ENCODE measurements at regions not wholly inside any gene's neighbourhood (a gene's known extent, or its start where the extent isn't known, plus 50 kb on each side); places are given as distances from the start of the nearest gene placed in this dataset.
"Not testable (repeated sequence)": the region's sequence is repeated elsewhere in the genome, so short reads cannot be mapped to it uniquely, and the experiment has no call there.

- H3K27ac ChIP-seq = no peak overlapping the region
- no peaks in the 10 kb centered on the region for H3K9me3 ChIP-seq (replicated peaks in 1 of 3)
- H3K4me1 ChIP-seq (replicated peaks in 1 of 2) = no peaks in the 10 kb centered on the region
- no peak overlapping the region for H3K4me3 ChIP-seq
- 44 to 68% (median 62%) methylated on average over 3 of the region's 3 CpGs for WGBS, 4 donors
- intact Hi-C loops (cut with DNase I) = no loop called here
- no peaks in the 10 kb centered on the region for H3K36me3 ChIP-seq (replicated peaks in 1 of 2)
- TF ChIP-seq CTCF (IDR thresholded peaks at IDR 0.05) = no peak
- TF ChIP-seq POLR2A (IDR thresholded peaks at IDR 0.05) = no peak
- no peaks in the 10 kb centered on the region for H3K27me3 ChIP-seq
- DNase-seq = no peak
These were observed 113.9 kb upstream of the PELI2 start for GRCh38 chr14:56004323-56004722.

- Histone ChIP-seq H3K27me3 (no peaks in the 10 kb centered on the region), H3K27ac (peak overlapping the region in 1 of 5 donors; percentile 28), H3K36me3 (replicated peaks in 1 of 2) (no peaks in the 10 kb centered on the region), H3K9me3 (replicated peaks in 1 of 3) (no peaks in the 10 kb centered on the region), H3K4me1 (replicated peaks in 1 of 2) (no peaks in the 10 kb centered on the region), H3K4me3 (no peak overlapping the region)
- intact Hi-C loops (cut with DNase I) = no loop called here
- WGBS, 4 donors = 46 to 56% (median 51%) methylated on average over 14 of the region's 14 CpGs
- TF ChIP-seq CTCF (IDR thresholded peaks at IDR 0.05) (no peak), POLR2A (IDR thresholded peaks at IDR 0.05) (no peak)
- DNase-seq = peak in 1 of 7 donors; percentile 17
These were observed 113.4 kb upstream of the PELI2 start for GRCh38 chr14:56004786-56005185.

- no peaks in the 10 kb centered on the region for H3K9me3 ChIP-seq (replicated peaks in 1 of 3)
- H3K27me3 ChIP-seq = no peaks in the 10 kb centered on the region
- no peak for DNase-seq
- no peak for TF ChIP-seq POLR2A (IDR thresholded peaks at IDR 0.05)
- no peak for TF ChIP-seq CTCF (IDR thresholded peaks at IDR 0.05)
- H3K36me3 ChIP-seq (replicated peaks in 1 of 2) = no peaks in the 10 kb centered on the region
- H3K27ac ChIP-seq = peak overlapping the region in 1 of 5 donors; percentile 28
- WGBS, 4 donors = 64 to 75% (median 67%) methylated on average over 11 of the region's 11 CpGs
- no peaks in the 10 kb centered on the region for H3K4me1 ChIP-seq (replicated peaks in 1 of 2)
- intact Hi-C loops (cut with DNase I) = no loop called here
- H3K4me3 ChIP-seq = no peak overlapping the region
These were observed 112.8 kb upstream of the PELI2 start for GRCh38 chr14:56005191-56006053.

- WGBS, 4 donors = 76 to 86% (median 79%) methylated on average over 5 of the region's 5 CpGs
- H3K4me1 ChIP-seq (replicated peaks in 1 of 2); H3K9me3 ChIP-seq (replicated peaks in 1 of 3); DNase-seq; H3K27me3 ChIP-seq; intact Hi-C loops (cut with DNase I); H3K27ac ChIP-seq; H3K4me3 ChIP-seq; H3K36me3 ChIP-seq (replicated peaks in 1 of 2): not testable (repeated sequence)
These were observed 110.7 kb upstream of the PELI2 start for GRCh38 chr14:56007491-56007890.

GRCh38 chr14:56008150-56008549 is 110.1 kb upstream of the PELI2 start:
- Histone ChIP-seq H3K27me3 (no peaks in the 10 kb centered on the region), H3K27ac (no peak overlapping the region), H3K9me3 (replicated peaks in 1 of 3) (no peaks in the 10 kb centered on the region), H3K36me3 (replicated peaks in 1 of 2) (no peaks in the 10 kb centered on the region), H3K4me1 (replicated peaks in 1 of 2) (no peaks in the 10 kb centered on the region), H3K4me3 (no peak overlapping the region)
- DNase-seq = no peak
- WGBS, 4 donors = 26 to 51% (median 46%) methylated on average over 1 of the region's 1 CpG
- TF ChIP-seq POLR2A (IDR thresholded peaks at IDR 0.05) (no peak), CTCF (IDR thresholded peaks at IDR 0.05) (no peak)
- intact Hi-C loops (cut with DNase I) = no loop called here

- intact Hi-C loops (cut with DNase I); H3K4me1 ChIP-seq (replicated peaks in 1 of 2); H3K4me3 ChIP-seq; DNase-seq; H3K36me3 ChIP-seq (replicated peaks in 1 of 2); H3K9me3 ChIP-seq (replicated peaks in 1 of 3); H3K27ac ChIP-seq; H3K27me3 ChIP-seq: not testable (repeated sequence)
- WGBS, 4 donors = 91 to 99% (median 92%) methylated on average over 3 of the region's 3 CpGs
These were observed 109.5 kb upstream of the PELI2 start for GRCh38 chr14:56008661-56009060.

Data from adrenal gland (tissue), 9 donors.